ENCODE measurements at regions not wholly inside any gene's neighbourhood (a gene's known extent, or its start where the extent isn't known, plus 50 kb on each side); places are given as distances from the start of the nearest gene placed in this dataset.

GRCh38 chr9:13648676-13649075 is 369.2 kb upstream of the MPDZ start:
- Histone ChIP-seq H3K79me2 (ENCODE audit: insufficient read depth, low read length) (no peaks in the 10 kb centered on the region), H3K4me2 (ENCODE audit: low read depth, low read length) (no peak overlapping the region), H4K20me1 (ENCODE audit: insufficient read depth, low read length) (no peaks in the 10 kb centered on the region), H3K4me1 (ENCODE audit: insufficient read depth, low read length) (no peaks in the 10 kb centered on the region), H3K36me3 (replicated peaks in 1 of 2; ENCODE audit: control insufficient read depth in 1 of 2, insufficient read depth in 2 of 2, low read length in 2 of 2) (no peaks in the 10 kb centered on the region), H3K4me3 (replicated peaks in 1 of 3; ENCODE audit: insufficient read depth in 1 of 3, low read depth in 2 of 3, low read length in 3 of 3) (no peak overlapping the region), H3K9ac (ENCODE audit: insufficient read depth, low read depth, low read length) (no peak overlapping the region), H2AFZ (ENCODE audit: low read length) (no peak overlapping the region), H3K9me3 (ENCODE audit: low read length) (no peaks in the 10 kb centered on the region), H3K27me3 (ENCODE audit: control insufficient read depth in 1 of 2, insufficient read depth in 2 of 2, low read length in 2 of 2) (no peaks in the 10 kb centered on the region), H3K27ac (ENCODE audit: extremely low read length, insufficient read depth, low read length) (no peak overlapping the region)
- ATAC-seq, result no peak
- no peak for TF ChIP-seq ZNF580 (CRISPR knock-in tag; IDR thresholded peaks at IDR 0.05; ENCODE audit: borderline replicate concordance, low read depth)
- no peak for TF ChIP-seq ZNF280B (CRISPR knock-in tag; IDR thresholded peaks at IDR 0.05; ENCODE audit: borderline replicate concordance)
- no peak for TF ChIP-seq ZHX2 (IDR thresholded peaks at IDR 0.05; ENCODE audit: low read depth)
- no peak for TF ChIP-seq ZHX2 (CRISPR knock-in tag; IDR thresholded peaks at IDR 0.05; ENCODE audit: borderline replicate concordance)
- TF ChIP-seq GATA4 (IDR thresholded peaks at IDR 0.05; ENCODE audit: borderline replicate concordance, low read depth), result no peak
- no peak for TF ChIP-seq ZNF558 (CRISPR knock-in tag; IDR thresholded peaks at IDR 0.05; ENCODE audit: borderline replicate concordance)
- TF ChIP-seq TFE3 (CRISPR knock-in tag; IDR thresholded peaks at IDR 0.05), result no peak
- TF ChIP-seq TEF (CRISPR knock-in tag; IDR thresholded peaks at IDR 0.05), result no peak
- no peak for TF ChIP-seq ZBTB7B (CRISPR knock-in tag; IDR thresholded peaks at IDR 0.05)
- ChIA-PET POLR2A (no interaction called here), CTCF (ENCODE audit: low intra/inter-chr PET ratio, low total read pairs) (no interaction called here)
- intact Hi-C loops (cut with micrococcal nuclease; ENCODE audit: unreplicated experiment) (no loop called here), in situ Hi-C loops (cut with HindIII; ENCODE audit: extremely low pct_ligation_motif_present, low pct_unique_long_range_greater_than_20kb) (no loop called here)
- DNase-seq (ENCODE audit: low spot score), result no peak
- BruUV-seq (replicated peaks), result no TSS peak
- WGBS (ENCODE audit: low lambda C conversion rate), result 0% methylated on average over 3 of the region's 3 CpGs
- no peak for FAIRE-seq
